Astrocyte of the cerebellum (primary cell): ENCODE measurements at regions not wholly inside any gene's neighbourhood (a gene's known extent, or its start where the extent isn't known, plus 50 kb on each side); places are given as distances from the start of the nearest gene placed in this dataset.

Experiments
- DNase-seq: peaks from one replicate; pipeline ENCODE4 v3.0.0-alpha.2; 2011; ENCODE audit warnings: low read depth
- H3K4me3 ChIP-seq: 2 replicates; pipeline ENCODE4 v1.5.1; 2011; ENCODE audit warnings: mild to moderate bottlenecking, low read depth, low read length, moderate library complexity
- in situ Hi-C: cut with HindIII; loops from 2 replicates; pipeline ENCODE4 v1.10.0; 2017; ENCODE audit warnings: low sequenced_read_pairs
- TF ChIP-seq, protein P1 (sequence below): IDR thresholded peaks from 2 replicates; pipeline ENCODE4 v1.5.1; 2012; ENCODE audit warnings: low read length, low read depth, moderate library complexity, mild to moderate bottlenecking; ENCODE audit errors: missing control alignments

DNA sequence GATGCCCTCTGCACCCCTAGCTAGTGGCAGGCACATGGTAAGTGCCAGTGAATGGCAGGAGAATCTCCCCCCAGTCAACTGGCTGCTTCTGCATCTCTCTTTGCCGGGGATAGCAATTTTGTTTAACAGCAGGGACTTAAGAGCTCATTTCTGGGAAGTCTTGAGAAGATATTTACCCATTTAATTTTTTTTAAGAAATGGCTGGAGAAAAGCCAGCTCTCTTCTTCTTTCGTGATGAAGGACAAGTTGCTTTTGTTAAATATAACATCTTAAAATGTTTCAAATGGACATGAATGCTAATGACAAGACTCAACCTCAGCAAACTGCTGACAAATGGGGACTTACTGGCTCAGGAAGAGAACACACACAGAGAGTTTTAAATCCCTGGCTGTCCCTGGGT, 55.0 kb upstream of the IYD start:
- TF ChIP-seq, protein P1, sequence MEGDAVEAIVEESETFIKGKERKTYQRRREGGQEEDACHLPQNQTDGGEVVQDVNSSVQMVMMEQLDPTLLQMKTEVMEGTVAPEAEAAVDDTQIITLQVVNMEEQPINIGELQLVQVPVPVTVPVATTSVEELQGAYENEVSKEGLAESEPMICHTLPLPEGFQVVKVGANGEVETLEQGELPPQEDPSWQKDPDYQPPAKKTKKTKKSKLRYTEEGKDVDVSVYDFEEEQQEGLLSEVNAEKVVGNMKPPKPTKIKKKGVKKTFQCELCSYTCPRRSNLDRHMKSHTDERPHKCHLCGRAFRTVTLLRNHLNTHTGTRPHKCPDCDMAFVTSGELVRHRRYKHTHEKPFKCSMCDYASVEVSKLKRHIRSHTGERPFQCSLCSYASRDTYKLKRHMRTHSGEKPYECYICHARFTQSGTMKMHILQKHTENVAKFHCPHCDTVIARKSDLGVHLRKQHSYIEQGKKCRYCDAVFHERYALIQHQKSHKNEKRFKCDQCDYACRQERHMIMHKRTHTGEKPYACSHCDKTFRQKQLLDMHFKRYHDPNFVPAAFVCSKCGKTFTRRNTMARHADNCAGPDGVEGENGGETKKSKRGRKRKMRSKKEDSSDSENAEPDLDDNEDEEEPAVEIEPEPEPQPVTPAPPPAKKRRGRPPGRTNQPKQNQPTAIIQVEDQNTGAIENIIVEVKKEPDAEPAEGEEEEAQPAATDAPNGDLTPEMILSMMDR, result no peak
- DNase-seq, result no peak
- no peak overlapping the region for H3K4me3 ChIP-seq
- in situ Hi-C loops, result no loop called here

DNA sequence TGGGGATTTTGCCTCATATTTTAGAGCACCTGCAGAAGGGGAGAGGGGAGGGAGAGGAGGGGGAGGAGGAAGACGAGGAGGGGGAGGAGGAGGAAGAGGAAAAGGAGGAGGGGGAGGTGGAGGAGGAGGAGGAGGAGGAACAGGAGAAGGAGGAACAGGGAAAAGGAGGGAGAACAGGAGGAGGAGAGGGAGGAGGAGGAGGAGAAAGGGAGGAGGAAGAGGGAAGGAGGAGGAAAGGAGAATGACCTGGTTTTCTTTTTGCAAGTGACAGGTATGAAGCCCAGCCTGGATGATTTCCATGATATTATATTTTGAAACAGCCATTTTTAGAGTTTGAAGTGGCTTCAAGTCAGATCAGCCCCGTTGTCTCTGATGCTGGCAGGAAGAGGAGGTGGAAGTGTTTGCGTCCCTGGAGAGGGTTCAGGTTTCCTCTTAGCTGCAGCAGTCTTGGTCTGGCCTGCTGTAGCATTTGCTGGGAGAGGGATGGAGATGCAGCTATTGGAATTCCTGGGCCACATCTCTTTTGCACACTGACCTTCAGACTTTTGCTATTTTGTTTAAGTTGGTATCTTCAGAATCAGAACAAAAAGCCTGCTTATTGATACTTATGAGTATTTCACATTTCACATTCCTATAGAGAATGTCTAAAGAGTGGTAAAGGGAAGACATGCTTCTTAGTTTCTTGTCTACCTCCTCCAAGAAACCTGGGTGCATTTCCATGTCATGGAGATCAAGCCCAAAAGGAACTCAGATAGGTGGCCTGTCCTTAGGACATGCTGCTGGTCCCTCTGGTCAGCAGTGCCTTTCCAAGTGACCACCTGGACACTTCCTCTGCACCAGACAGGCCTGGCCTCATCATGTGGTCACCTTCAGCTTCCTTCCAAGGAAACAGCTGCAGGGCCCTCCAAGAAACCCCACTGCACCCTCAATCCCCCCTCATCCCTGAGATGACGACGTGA, 54.3 kb upstream of the IYD start:
- in situ Hi-C loops, result no loop called here
- TF ChIP-seq, protein P1, result no peak
- no peak overlapping the region for H3K4me3 ChIP-seq
- DNase-seq, result no peak

DNA sequence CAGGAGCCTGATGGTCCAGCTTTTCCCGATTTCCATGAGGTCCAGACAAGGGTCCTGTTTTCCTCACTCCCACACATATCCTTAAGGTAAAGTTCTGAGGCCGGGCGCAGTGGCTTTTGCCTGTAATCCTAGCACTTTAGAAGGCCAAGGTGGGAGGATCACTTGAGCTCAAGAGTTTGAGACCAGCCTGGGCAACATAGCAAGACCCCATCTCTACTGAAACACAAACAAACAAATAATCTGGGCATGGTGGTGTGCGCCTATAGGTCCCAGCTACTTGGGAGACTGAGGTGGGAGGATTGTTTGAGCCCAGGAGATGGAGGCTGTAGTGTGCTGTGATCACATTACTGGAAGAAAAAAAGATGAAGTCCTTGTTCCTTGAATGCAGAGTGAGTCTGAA, 53.2 kb upstream of the IYD start:
- no peak for DNase-seq
- in situ Hi-C loops, result no loop called here
- TF ChIP-seq, protein P1, result no peak
- H3K4me3 ChIP-seq, result no peak overlapping the region

DNA sequence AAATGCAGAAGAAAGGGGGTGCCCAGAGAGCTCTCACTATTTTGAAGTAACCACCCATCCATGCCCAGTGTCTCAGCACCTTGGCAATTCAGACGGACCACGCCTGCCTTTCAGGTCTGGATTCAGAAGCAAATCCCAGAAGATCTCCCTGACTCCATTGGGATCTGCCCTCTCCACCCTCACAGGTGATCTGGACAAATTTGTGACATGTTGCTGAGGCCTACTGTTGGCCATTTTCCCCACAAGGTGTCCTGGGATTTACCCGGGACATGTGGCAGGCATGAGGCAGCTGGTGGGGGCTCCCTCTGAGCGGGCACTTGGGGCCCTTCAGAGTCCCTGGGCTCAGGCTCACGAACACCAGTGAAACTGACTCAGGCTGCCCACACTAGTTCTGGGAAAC, 51.9 kb upstream of the IYD start:
- in situ Hi-C loops, result no loop called here
- TF ChIP-seq, protein P1, result no peak
- no peak for DNase-seq
- H3K4me3 ChIP-seq, result no peak overlapping the region
